Fibroblast of villous mesenchyme (primary cell): ENCODE measurements at regions not wholly inside any gene's neighbourhood (a gene's known extent, or its start where the extent isn't known, plus 50 kb on each side); places are given as distances from the start of the nearest gene placed in this dataset.

Experiments
- DNase-seq: peaks from one replicate; pipeline ENCODE4 v3.0.0-alpha.2; 2010; ENCODE audit warnings: low read depth
- H3K4me3 ChIP-seq: 2 replicates; pipeline ENCODE4 v1.5.1; 2011; ENCODE audit warnings: low read depth, mild to moderate bottlenecking, low read length
- CTCF ChIP-seq: IDR thresholded peaks from 2 replicates; pipeline ENCODE4 v1.5.1; 2012; ENCODE audit warnings: low read depth, mild to moderate bottlenecking, low read length; ENCODE audit not compliant: insufficient read depth

GRCh38 chr5:51001227-51001923 lies 334.9 kb downstream of the PARP8 start:
- no peak for DNase-seq
- TF ChIP-seq CTCF = no peak
- H3K4me3 ChIP-seq = no peak overlapping the region

GRCh38 chr5:51002368-51002767 lies 335.9 kb downstream of the PARP8 start:
- DNase-seq = no peak
- no peak for TF ChIP-seq CTCF
- no peak overlapping the region for H3K4me3 ChIP-seq

- no peak overlapping the region for H3K4me3 ChIP-seq
- TF ChIP-seq CTCF = no peak
- DNase-seq = no peak
These were observed 346.6 kb downstream of the PARP8 start for GRCh38 chr5:51013036-51013435.

- H3K4me3 ChIP-seq = no peak overlapping the region
- TF ChIP-seq CTCF = no peak
- no peak for DNase-seq
These were observed 352.0 kb downstream of the PARP8 start for GRCh38 chr5:51018423-51018822.

- no peak overlapping the region for H3K4me3 ChIP-seq
- no peak for TF ChIP-seq CTCF
- DNase-seq = no peak
These were observed 357.8 kb downstream of the PARP8 start for GRCh38 chr5:51024263-51024662.

GRCh38 chr5:51027271-51027670 lies 356.0 kb upstream of the ISL1 start:
- no peak for DNase-seq
- TF ChIP-seq CTCF = no peak

GRCh38 chr5:51028394-51028793 lies 354.9 kb upstream of the ISL1 start:
- no peak for TF ChIP-seq CTCF
- H3K4me3 ChIP-seq = no peak overlapping the region
- no peak for DNase-seq

More at GRCh38 chr5:51027271-51027670, 356.0 kb upstream of the ISL1 start:
- H3K4me3 ChIP-seq = no peak overlapping the region
